Mesenchymal stem cell (in vitro differentiated cells and primary cell): ENCODE measurements at regions not wholly inside any gene's neighbourhood (a gene's known extent, or its start where the extent isn't known, plus 50 kb on each side); places are given as distances from the start of the nearest gene placed in this dataset.

Source experiments
- DNase-seq: peaks from one replicate; pipeline ENCODE4 v3.0.0-alpha.2; 2013
- H2AFZ ChIP-seq: one replicate; pipeline ENCODE4 v1.6.1; 2013; ENCODE audit warnings: low read depth, mild to moderate bottlenecking, control low read depth, inconsistent platforms, low read length, moderate library complexity
- H2AK5ac ChIP-seq: 2 replicates; pipeline ENCODE4 v1.6.1; 2013; ENCODE audit warnings: low read length, moderate library complexity, mild to moderate bottlenecking, inconsistent platforms; ENCODE audit not compliant: severe bottlenecking
- H2BK120ac ChIP-seq: one replicate; pipeline ENCODE4 v1.6.1; 2013; ENCODE audit warnings: low read depth, mild to moderate bottlenecking, inconsistent platforms, low read length, moderate library complexity
- H2BK12ac ChIP-seq, 2 experiments: one replicate each; pipeline ENCODE4 v1.6.1; 2013; ENCODE audit warnings: inconsistent platforms in 2 of 2, low read length in 2 of 2, mild to moderate bottlenecking in 2 of 2, moderate library complexity in 2 of 2, control low read depth in 1 of 2
- H2BK15ac ChIP-seq: one replicate; pipeline ENCODE4 v1.6.1; 2013; ENCODE audit warnings: mild to moderate bottlenecking, low read depth, inconsistent platforms; ENCODE audit not compliant: poor library complexity, severe bottlenecking
- H2BK5ac ChIP-seq: 2 replicates; pipeline ENCODE4 v1.6.1; 2013; ENCODE audit warnings: low read depth, mild to moderate bottlenecking, low read length, control low read depth, inconsistent platforms; ENCODE audit not compliant: poor library complexity, severe bottlenecking
- H3K14ac ChIP-seq, 2 experiments: one replicate each; pipeline ENCODE4 v1.6.1; 2013; ENCODE audit warnings: inconsistent platforms in 2 of 2, low read length in 2 of 2, control low read depth in 1 of 2, mild to moderate bottlenecking in 1 of 2, moderate library complexity in 1 of 2
- H3K18ac ChIP-seq, 2 experiments: one replicate each; pipeline ENCODE4 v1.6.1; 2013; ENCODE audit warnings: inconsistent platforms in 2 of 2, low read length in 2 of 2, control low read depth in 1 of 2, low read depth in 1 of 2, mild to moderate bottlenecking in 1 of 2
- H3K23ac ChIP-seq, 2 experiments: one replicate each; pipeline ENCODE4 v1.6.1; 2013; ENCODE audit warnings: inconsistent platforms in 2 of 2, low read length in 2 of 2, mild to moderate bottlenecking in 2 of 2, moderate library complexity in 2 of 2, control low read depth in 1 of 2
- H3K27ac ChIP-seq: 2 replicates; pipeline ENCODE4 v1.5.1; 2013; ENCODE audit warnings: mild to moderate bottlenecking, moderate library complexity, low read length, control low read depth, inconsistent platforms; ENCODE audit not compliant: poor library complexity, severe bottlenecking
- H3K27me3 ChIP-seq, 2 experiments: 2 replicates each; pipeline versions ENCODE4 v1.6.1 to v1.7.0; 2013; ENCODE audit warnings: low read length in 2 of 2, mild to moderate bottlenecking in 2 of 2, moderate library complexity in 2 of 2, control low read depth in 1 of 2, inconsistent platforms in 1 of 2; ENCODE audit not compliant: control insufficient read depth in 1 of 2, insufficient read depth in 1 of 2
- H3K36me3 ChIP-seq, 2 experiments: 2 replicates each; pipeline versions ENCODE4 v1.6.1 to v1.7.0; 2013; ENCODE audit warnings: low read length in 2 of 2, control low read depth in 1 of 2, inconsistent platforms in 1 of 2, low read depth in 1 of 2, mild to moderate bottlenecking in 1 of 2; ENCODE audit not compliant: insufficient read depth in 2 of 2, control insufficient read depth in 1 of 2
- H3K4ac ChIP-seq, 2 experiments: one replicate each; pipeline ENCODE4 v1.6.1; 2013; ENCODE audit warnings: inconsistent platforms in 2 of 2, low read length in 2 of 2, mild to moderate bottlenecking in 2 of 2, moderate library complexity in 2 of 2, control low read depth in 1 of 2, low read depth in 1 of 2
- H3K4me1 ChIP-seq: 2 replicates; pipeline ENCODE4 v1.6.1; 2013; ENCODE audit warnings: low read depth, low read length, control low read depth; ENCODE audit not compliant: control insufficient read depth, insufficient read depth
- H3K4me2 ChIP-seq: 2 replicates; pipeline ENCODE4 v1.6.1; 2013; ENCODE audit warnings: low read length, mild to moderate bottlenecking, inconsistent platforms; ENCODE audit not compliant: poor library complexity, severe bottlenecking
- H3K4me3 ChIP-seq, 2 experiments: 2 replicates each; pipeline versions ENCODE4 v1.5.1 to v1.7.0; 2013; ENCODE audit warnings: low read length in 2 of 2, mild to moderate bottlenecking in 2 of 2, control low read depth in 1 of 2, low read depth in 1 of 2; ENCODE audit not compliant: insufficient read depth in 1 of 2
- H3K79me1 ChIP-seq: replicated peaks from 2 replicates; pipeline ENCODE4 v1.6.1; 2013; ENCODE audit warnings: mild to moderate bottlenecking, control low read depth, low read length, inconsistent platforms; ENCODE audit not compliant: poor library complexity, severe bottlenecking
- H3K9ac ChIP-seq: 2 replicates; pipeline ENCODE4 v1.7.0; 2013; ENCODE audit warnings: mild to moderate bottlenecking, low read length, moderate library complexity
- H3K9me3 ChIP-seq: 2 replicates; pipeline ENCODE4 v1.7.0; 2013; ENCODE audit warnings: mild to moderate bottlenecking, low read length; ENCODE audit not compliant: control insufficient read depth
- H4K8ac ChIP-seq: one replicate; pipeline ENCODE4 v1.6.1; 2013; ENCODE audit warnings: inconsistent platforms, mild to moderate bottlenecking, low read length, moderate library complexity
- H4K91ac ChIP-seq: one replicate; pipeline ENCODE4 v1.6.1; 2013; ENCODE audit warnings: mild to moderate bottlenecking, low read length, inconsistent platforms
- WGBS: methylation state at CpG from one replicate; pipeline ENCODE4 v1.1.7; 2013; ENCODE audit warnings: mixed read lengths; 5-methylcytosine and 5-hydroxymethylcytosine counted together

- Histone ChIP-seq H2AK5ac (peak overlapping the region; percentile 41), H3K9me3 (no peaks in the 10 kb centered on the region), H3K36me3 (peaks cover 20 to 38% of the 10 kb centered on the region in 2 experiments), H2BK12ac (peak overlapping the region in 1 of 2 experiments; percentile 69), H2BK120ac (no peak overlapping the region), H3K4me3 (no peak overlapping the region), H3K4me2 (no peak overlapping the region), H4K8ac (peak overlapping the region; percentile 16), H2BK5ac (no peak overlapping the region), H3K23ac (peak overlapping the region in 1 of 2 experiments; percentile 91), H3K9ac (peak overlapping the region; percentile 36), H3K4me1 (peaks cover 55% of the 10 kb centered on the region), H3K18ac (peak overlapping the region; percentile 6 to 83), H3K4ac (peak overlapping the region; percentile 19 to 76), H2AFZ (no peak overlapping the region), H2BK15ac (no peak overlapping the region), H4K91ac (peak overlapping the region; percentile 79), H3K27ac (peak overlapping the region; percentile 8), H3K27me3 (no peaks in the 10 kb centered on the region), H3K79me1 (peaks cover 6% of the 10 kb centered on the region), H3K14ac (peak overlapping the region in 1 of 2 experiments; percentile 64)
- 93% methylated on average over 8 of the region's 10 CpGs for WGBS
- DNase-seq = no peak
These were observed 253.2 kb downstream of the SEC14L1 start for GRCh38 chr17:77393867-77394539.

- H3K4me1 ChIP-seq = peaks cover 48% of the 10 kb centered on the region
- WGBS = 74% methylated on average over 15 of the region's 15 CpGs
- H4K91ac ChIP-seq = peak overlapping the region; percentile 79
- H3K4me2 ChIP-seq = no peak overlapping the region
- H3K14ac ChIP-seq = no peak overlapping the region
- peaks cover 8% of the 10 kb centered on the region for H3K79me1 ChIP-seq
- H3K4me3 ChIP-seq = no peak overlapping the region
- peaks cover 27 to 46% of the 10 kb centered on the region in 2 experiments for H3K36me3 ChIP-seq
- H2BK12ac ChIP-seq = peak overlapping the region in 1 of 2 experiments; percentile 69
- H2AFZ ChIP-seq = no peak overlapping the region
- H3K27ac ChIP-seq = no peak overlapping the region
- peak overlapping the region; percentile 29 for H2BK15ac ChIP-seq
- H3K18ac ChIP-seq = peak overlapping the region; percentile 6 to 83
- peak overlapping the region; percentile 47 for H4K8ac ChIP-seq
- H2AK5ac ChIP-seq = no peak overlapping the region
- H2BK5ac ChIP-seq = no peak overlapping the region
- no peak overlapping the region for H3K23ac ChIP-seq
- no peak overlapping the region for H2BK120ac ChIP-seq
- H3K4ac ChIP-seq = peak overlapping the region; percentile 19 to 29
- no peaks in the 10 kb centered on the region for H3K27me3 ChIP-seq
- no peaks in the 10 kb centered on the region for H3K9me3 ChIP-seq
- peak overlapping the region; percentile 36 for H3K9ac ChIP-seq
- DNase-seq = no peak
These were observed 253.9 kb downstream of the SEC14L1 start for GRCh38 chr17:77394540-77395295.

- no peak overlapping the region for H3K9ac ChIP-seq
- peaks cover 48% of the 10 kb centered on the region for H3K4me1 ChIP-seq
- H3K23ac ChIP-seq = no peak overlapping the region
- no peak overlapping the region for H2BK5ac ChIP-seq
- no peak overlapping the region for H2AFZ ChIP-seq
- H2BK15ac ChIP-seq = no peak overlapping the region
- no peak overlapping the region for H3K27ac ChIP-seq
- H3K14ac ChIP-seq = no peak overlapping the region
- no peak overlapping the region for H2BK120ac ChIP-seq
- no peak overlapping the region for H3K4ac ChIP-seq
- no peaks in the 10 kb centered on the region for H3K9me3 ChIP-seq
- no peak for DNase-seq
- H3K36me3 ChIP-seq = peaks cover 29 to 49% of the 10 kb centered on the region in 2 experiments
- H2AK5ac ChIP-seq = no peak overlapping the region
- H2BK12ac ChIP-seq = no peak overlapping the region
- no peaks in the 10 kb centered on the region for H3K27me3 ChIP-seq
- H3K4me3 ChIP-seq = no peak overlapping the region
- WGBS = 92% methylated on average over 11 of the region's 14 CpGs
- no peak overlapping the region for H3K18ac ChIP-seq
- H4K91ac ChIP-seq = no peak overlapping the region
- no peak overlapping the region for H4K8ac ChIP-seq
- peaks cover 8% of the 10 kb centered on the region for H3K79me1 ChIP-seq
- no peak overlapping the region for H3K4me2 ChIP-seq
These were observed 254.8 kb downstream of the SEC14L1 start for GRCh38 chr17:77395501-77396048.

GRCh38 chr17:77396610-77397009 lies 255.8 kb downstream of the SEC14L1 start:
- Histone ChIP-seq H2BK120ac (no peak overlapping the region), H3K27me3 (no peaks in the 10 kb centered on the region), H4K91ac (peak overlapping the region; percentile 64), H3K27ac (no peak overlapping the region), H3K4ac (no peak overlapping the region), H3K23ac (no peak overlapping the region), H3K9me3 (no peaks in the 10 kb centered on the region), H3K18ac (no peak overlapping the region), H2BK12ac (no peak overlapping the region), H2AFZ (no peak overlapping the region), H3K4me3 (no peak overlapping the region), H3K4me1 (peaks cover 47% of the 10 kb centered on the region), H2BK5ac (no peak overlapping the region), H2AK5ac (no peak overlapping the region), H4K8ac (no peak overlapping the region), H3K4me2 (no peak overlapping the region), H3K14ac (no peak overlapping the region), H3K79me1 (peaks cover 8% of the 10 kb centered on the region), H3K36me3 (peaks cover 22 to 43% of the 10 kb centered on the region in 2 experiments), H2BK15ac (peak overlapping the region; percentile 6), H3K9ac (peak overlapping the region; percentile 42)
- DNase-seq = no peak
- 96% methylated on average over 9 of the region's 9 CpGs for WGBS
